ENCODE measurements at regions not wholly inside any gene's neighbourhood (a gene's known extent, or its start where the extent isn't known, plus 50 kb on each side); places are given as distances from the start of the nearest gene placed in this dataset.

DNA sequence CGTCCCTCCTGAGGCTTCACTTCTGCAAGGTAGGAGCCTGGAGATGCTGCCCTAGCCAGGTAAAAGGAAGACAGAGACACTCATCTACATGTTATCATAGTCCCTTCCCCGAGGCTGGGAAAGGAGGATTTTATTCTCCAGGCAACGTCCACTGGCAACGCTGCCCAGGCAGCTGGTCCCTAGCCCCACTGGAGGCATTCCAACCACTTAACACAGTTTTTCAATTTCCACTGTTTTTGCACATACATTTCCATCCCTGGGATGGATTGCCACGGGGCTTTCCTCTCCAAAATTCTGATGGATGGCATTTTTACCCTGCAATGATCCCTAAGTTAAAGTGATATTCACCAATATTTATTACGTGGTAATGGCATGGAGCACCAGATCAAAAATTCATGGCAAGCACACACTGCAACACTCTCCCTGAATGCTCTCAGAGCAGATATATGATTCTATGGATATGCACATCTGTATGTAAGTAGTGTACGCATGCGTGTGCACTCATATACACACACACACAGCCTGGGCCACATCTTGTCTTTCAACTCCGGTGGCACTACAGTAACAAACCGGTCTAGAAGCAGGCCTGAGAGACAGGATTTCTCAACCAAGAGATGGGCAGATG, 322.3 kb upstream of the TSHZ3 start:
- H3K9me3 ChIP-seq (ENCODE audit: low read depth, low read length) = no peaks in the 10 kb centered on the region
- H3K4me2 ChIP-seq (ENCODE audit: insufficient read depth, low read length) = no peak overlapping the region
- no peak overlapping the region for H3K4me3 ChIP-seq (ENCODE audit: insufficient read depth, low read length)

DNA sequence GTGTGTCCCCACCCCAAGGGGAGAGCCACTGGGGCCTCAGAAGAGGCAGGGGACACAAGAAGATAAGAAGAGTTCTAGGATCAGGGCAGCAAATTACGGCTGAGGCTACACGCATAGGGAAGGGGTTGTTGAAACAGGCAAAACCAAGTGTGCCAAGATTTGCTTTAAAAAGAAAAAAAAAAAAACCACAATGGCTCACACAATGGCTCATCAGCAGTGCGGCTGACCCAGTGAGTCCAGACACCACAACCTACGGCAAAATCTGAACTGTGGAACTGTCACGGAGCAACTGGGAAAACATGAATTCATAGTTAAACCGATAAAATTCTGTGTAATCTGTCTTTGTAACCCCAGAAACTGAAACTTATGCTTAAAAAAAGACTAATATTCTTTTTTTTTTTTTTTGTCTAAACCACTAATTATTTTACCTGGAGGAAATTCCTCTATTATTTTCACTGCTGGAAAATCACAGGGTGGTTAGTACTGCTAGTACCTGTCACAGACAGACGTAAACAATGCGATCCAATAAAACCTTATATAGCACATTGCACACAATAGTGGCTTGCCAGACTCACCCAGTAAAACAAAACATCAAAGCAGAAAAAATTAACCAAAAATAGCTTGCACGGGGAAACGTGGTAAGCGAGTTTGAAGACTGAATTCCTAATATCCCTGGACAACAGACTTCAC, 325.4 kb upstream of the TSHZ3 start:
- no peak for DNase-seq (ENCODE audit: insufficient read length, low spot score, missing footprints)
- H4K20me1 ChIP-seq (ENCODE audit: insufficient read depth, low read length) = no peaks in the 10 kb centered on the region
- TF ChIP-seq, protein P1, sequence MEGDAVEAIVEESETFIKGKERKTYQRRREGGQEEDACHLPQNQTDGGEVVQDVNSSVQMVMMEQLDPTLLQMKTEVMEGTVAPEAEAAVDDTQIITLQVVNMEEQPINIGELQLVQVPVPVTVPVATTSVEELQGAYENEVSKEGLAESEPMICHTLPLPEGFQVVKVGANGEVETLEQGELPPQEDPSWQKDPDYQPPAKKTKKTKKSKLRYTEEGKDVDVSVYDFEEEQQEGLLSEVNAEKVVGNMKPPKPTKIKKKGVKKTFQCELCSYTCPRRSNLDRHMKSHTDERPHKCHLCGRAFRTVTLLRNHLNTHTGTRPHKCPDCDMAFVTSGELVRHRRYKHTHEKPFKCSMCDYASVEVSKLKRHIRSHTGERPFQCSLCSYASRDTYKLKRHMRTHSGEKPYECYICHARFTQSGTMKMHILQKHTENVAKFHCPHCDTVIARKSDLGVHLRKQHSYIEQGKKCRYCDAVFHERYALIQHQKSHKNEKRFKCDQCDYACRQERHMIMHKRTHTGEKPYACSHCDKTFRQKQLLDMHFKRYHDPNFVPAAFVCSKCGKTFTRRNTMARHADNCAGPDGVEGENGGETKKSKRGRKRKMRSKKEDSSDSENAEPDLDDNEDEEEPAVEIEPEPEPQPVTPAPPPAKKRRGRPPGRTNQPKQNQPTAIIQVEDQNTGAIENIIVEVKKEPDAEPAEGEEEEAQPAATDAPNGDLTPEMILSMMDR (IDR thresholded peaks at IDR 0.05; ENCODE audit: extremely low read depth, low read depth, low read length) = no peak
- H2AFZ ChIP-seq (ENCODE audit: low read length) = peak overlapping the region; percentile 59
- H3K36me3 ChIP-seq (ENCODE audit: insufficient read depth, low read length) = no peaks in the 10 kb centered on the region
- peaks cover 10% of the 10 kb centered on the region for H3K4me1 ChIP-seq (ENCODE audit: insufficient read depth, low read length)
- peak overlapping the region; percentile 45 for H3K4me3 ChIP-seq (ENCODE audit: insufficient read depth, low read length)
- H3K27ac ChIP-seq (ENCODE audit: low read depth, low read length) = peak overlapping the region; percentile 86
- H3K79me2 ChIP-seq (ENCODE audit: insufficient read depth, low read length) = no peaks in the 10 kb centered on the region
- peak overlapping the region; percentile 78 for H3K4me2 ChIP-seq (ENCODE audit: insufficient read depth, low read length)
- H3K27me3 ChIP-seq (ENCODE audit: insufficient read depth, low read length) = no peaks in the 10 kb centered on the region
- no peaks in the 10 kb centered on the region for H3K9me3 ChIP-seq (ENCODE audit: low read depth, low read length)

More for the DNA sequence above, 322.3 kb upstream of the TSHZ3 start:
- TF ChIP-seq, protein P1 (IDR thresholded peaks at IDR 0.05; ENCODE audit: extremely low read depth, low read depth, low read length) = no peak
- no peaks in the 10 kb centered on the region for H3K27me3 ChIP-seq (ENCODE audit: insufficient read depth, low read length)
- no peaks in the 10 kb centered on the region for H3K36me3 ChIP-seq (ENCODE audit: insufficient read depth, low read length)
- no peaks in the 10 kb centered on the region for H4K20me1 ChIP-seq (ENCODE audit: insufficient read depth, low read length)
- no peak overlapping the region for H2AFZ ChIP-seq (ENCODE audit: low read length)
- no peak overlapping the region for H3K27ac ChIP-seq (ENCODE audit: low read depth, low read length)
- H3K79me2 ChIP-seq (ENCODE audit: insufficient read depth, low read length) = no peaks in the 10 kb centered on the region
- peaks cover 10% of the 10 kb centered on the region for H3K4me1 ChIP-seq (ENCODE audit: insufficient read depth, low read length)
- DNase-seq (ENCODE audit: insufficient read length, low spot score, missing footprints) = no peak

DNA sequence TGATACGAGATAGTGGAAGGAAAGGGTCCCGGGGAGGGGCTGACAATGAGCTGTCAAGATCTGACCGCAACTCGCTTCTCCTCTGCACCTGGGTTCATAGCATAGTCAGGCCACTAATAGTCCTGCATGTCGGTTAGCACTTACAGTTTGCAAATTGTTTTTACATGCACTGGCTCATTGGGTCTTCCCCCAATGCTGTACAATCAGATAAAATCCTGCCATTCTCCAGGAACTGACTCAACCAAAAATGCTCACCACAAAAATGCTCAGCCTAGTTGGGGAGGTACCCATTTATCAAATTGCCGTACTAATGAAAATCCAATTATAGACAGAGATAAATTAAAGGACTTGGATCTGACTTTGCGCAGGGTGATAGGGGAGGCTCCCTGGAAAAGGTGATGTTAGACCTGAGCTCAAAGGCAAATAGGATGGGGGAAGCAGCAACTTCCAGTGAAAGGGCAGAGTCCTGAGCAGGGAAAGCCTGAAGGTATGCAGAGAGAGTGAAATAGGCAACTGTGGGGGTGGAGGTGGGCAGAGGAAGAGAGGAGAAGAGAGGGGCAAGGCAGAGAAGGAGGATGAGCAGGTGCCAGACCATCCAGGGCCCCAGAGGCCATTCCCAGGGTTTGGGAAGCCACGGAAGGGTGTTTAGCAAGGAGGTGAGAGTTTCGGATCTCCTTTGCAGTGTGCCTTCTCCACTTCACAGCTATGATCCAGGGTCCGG, 326.1 kb upstream of the TSHZ3 start:
- H3K27me3 ChIP-seq (ENCODE audit: insufficient read depth, low read length) = no peaks in the 10 kb centered on the region
- H2AFZ ChIP-seq (ENCODE audit: low read length) = no peak overlapping the region
- no peaks in the 10 kb centered on the region for H3K79me2 ChIP-seq (ENCODE audit: insufficient read depth, low read length)
- TF ChIP-seq, protein P1 (IDR thresholded peaks at IDR 0.05; ENCODE audit: extremely low read depth, low read depth, low read length) = no peak
- no peaks in the 10 kb centered on the region for H3K9me3 ChIP-seq (ENCODE audit: low read depth, low read length)
- no peaks in the 10 kb centered on the region for H4K20me1 ChIP-seq (ENCODE audit: insufficient read depth, low read length)
- DNase-seq (ENCODE audit: insufficient read length, low spot score, missing footprints) = no peak
- peak overlapping the region; percentile 45 for H3K4me3 ChIP-seq (ENCODE audit: insufficient read depth, low read length)
- H3K36me3 ChIP-seq (ENCODE audit: insufficient read depth, low read length) = no peaks in the 10 kb centered on the region
- H3K4me1 ChIP-seq (ENCODE audit: insufficient read depth, low read length) = peaks cover 10% of the 10 kb centered on the region
- peak overlapping the region; percentile 78 for H3K4me2 ChIP-seq (ENCODE audit: insufficient read depth, low read length)
- H3K27ac ChIP-seq (ENCODE audit: low read depth, low read length) = peak overlapping the region; percentile 86

Data from osteoblast (primary cell).